GM12874 (cell line): ENCODE measurements at regions not wholly inside any gene's neighbourhood (a gene's known extent, or its start where the extent isn't known, plus 50 kb on each side); places are given as distances from the start of the nearest gene placed in this dataset.

Experiments used
- TF ChIP-seq, protein P1 (sequence below): IDR thresholded peaks from 2 replicates; pipeline ENCODE4 v1.5.1; 2011; ENCODE audit warnings: low read depth, mild to moderate bottlenecking, control low read depth, low read length, moderate library complexity; ENCODE audit not compliant: insufficient read depth

DNA sequence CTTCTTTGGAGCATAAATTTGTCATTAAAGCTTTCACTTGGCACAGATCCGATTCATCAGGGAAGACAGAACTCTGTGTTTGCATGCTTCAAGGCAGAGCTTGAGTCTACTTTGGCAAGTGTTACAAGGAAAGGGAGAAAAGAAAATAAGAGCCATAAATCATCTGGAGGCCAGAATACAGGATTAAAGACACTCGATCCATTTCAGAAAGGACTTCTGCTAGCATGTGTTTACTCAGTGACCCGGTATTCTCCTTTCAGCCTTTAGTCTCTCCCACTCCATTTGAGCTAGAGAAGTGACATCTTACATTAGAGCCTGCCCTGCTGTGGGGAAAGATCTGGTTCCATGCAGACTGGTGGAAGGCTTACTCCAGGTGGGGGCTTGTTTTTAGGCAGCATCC lies 306.4 kb downstream of the KLF5 start:
- TF ChIP-seq, protein P1, sequence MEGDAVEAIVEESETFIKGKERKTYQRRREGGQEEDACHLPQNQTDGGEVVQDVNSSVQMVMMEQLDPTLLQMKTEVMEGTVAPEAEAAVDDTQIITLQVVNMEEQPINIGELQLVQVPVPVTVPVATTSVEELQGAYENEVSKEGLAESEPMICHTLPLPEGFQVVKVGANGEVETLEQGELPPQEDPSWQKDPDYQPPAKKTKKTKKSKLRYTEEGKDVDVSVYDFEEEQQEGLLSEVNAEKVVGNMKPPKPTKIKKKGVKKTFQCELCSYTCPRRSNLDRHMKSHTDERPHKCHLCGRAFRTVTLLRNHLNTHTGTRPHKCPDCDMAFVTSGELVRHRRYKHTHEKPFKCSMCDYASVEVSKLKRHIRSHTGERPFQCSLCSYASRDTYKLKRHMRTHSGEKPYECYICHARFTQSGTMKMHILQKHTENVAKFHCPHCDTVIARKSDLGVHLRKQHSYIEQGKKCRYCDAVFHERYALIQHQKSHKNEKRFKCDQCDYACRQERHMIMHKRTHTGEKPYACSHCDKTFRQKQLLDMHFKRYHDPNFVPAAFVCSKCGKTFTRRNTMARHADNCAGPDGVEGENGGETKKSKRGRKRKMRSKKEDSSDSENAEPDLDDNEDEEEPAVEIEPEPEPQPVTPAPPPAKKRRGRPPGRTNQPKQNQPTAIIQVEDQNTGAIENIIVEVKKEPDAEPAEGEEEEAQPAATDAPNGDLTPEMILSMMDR, result no peak

GRCh38 chr13:73364736-73365135 lies 305.9 kb downstream of the KLF5 start:
- TF ChIP-seq, protein P1, result no peak

- TF ChIP-seq, protein P1, result no peak
These were observed 299.8 kb downstream of the KLF5 start for GRCh38 chr13:73358606-73359095.

- TF ChIP-seq, protein P1, result no peak
These were observed 296.3 kb downstream of the KLF5 start for GRCh38 chr13:73355134-73355533.

- TF ChIP-seq, protein P1, result no peak
These were observed 292.9 kb downstream of the KLF5 start for GRCh38 chr13:73351730-73352129.

DNA sequence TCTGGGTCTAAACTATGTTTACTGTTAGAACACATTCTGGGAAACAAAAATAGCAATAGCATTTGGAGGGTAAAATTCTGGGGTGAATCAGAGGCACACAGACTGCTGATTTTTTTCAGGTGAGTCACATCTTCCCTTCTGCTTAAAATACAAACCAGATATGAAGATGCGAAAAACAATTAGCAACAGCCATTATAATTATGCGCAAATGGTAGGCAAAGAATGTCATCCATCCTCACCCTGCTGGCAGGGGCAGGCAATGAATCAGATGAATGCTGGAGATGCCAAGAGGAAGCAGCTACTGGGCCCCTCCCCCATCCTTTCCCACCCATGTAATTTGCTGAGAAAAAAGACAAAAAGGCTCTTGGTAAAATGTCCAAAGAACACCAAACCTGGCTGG lies 282.9 kb downstream of the KLF5 start:
- TF ChIP-seq, protein P1, result no peak

DNA sequence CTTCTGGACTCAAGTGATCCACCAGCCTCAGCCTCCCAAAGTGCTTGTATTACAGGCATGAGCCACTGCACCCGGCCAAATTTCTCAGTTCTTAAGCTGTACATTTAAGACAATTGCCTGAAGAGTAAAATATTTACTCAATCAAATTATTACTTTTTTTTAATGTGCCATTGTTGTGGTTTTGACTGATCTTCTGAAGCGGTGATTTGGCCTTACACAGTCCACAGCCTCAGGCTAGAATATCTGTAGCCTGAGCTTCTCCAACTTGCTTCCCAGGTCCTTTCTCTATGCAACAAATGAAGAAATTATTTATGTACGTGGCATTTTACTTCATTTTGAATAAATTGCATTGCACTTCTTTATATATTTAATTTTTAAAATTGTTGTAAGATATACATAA lies 281.3 kb downstream of the KLF5 start:
- TF ChIP-seq, protein P1, result no peak
